ENCODE measurements at regions not wholly inside any gene's neighbourhood (a gene's known extent, or its start where the extent isn't known, plus 50 kb on each side); places are given as distances from the start of the nearest gene placed in this dataset.

GRCh38 chr4:91830681-91831395, 472.9 kb upstream of the GRID2 start:
- no peaks in the 10 kb centered on the region for H4K20me1 ChIP-seq (ENCODE audit: control insufficient read depth, extremely low read depth, insufficient read depth, low read length)
- no peak for TF ChIP-seq CTCF (conservative IDR thresholded peaks at IDR 0.05 in 1 of 2, IDR thresholded peaks at IDR 0.05 in 1 of 2; ENCODE audit: low read depth in 1 of 2, low read length in 2 of 2)
- no peak for TF ChIP-seq EZH2 (IDR thresholded peaks at IDR 0.05; ENCODE audit: low read length, missing control alignments)
- H3K27me3 ChIP-seq (ENCODE audit: control insufficient read depth, insufficient read depth, low read length): no peaks in the 10 kb centered on the region
- peak in 1 of 2 donors; percentile 13 for DNase-seq (ENCODE audit: low read depth in 2 of 2)
- no peaks in the 10 kb centered on the region for H3K79me2 ChIP-seq (ENCODE audit: control insufficient read depth, insufficient read depth, low read length)
- H3K36me3 ChIP-seq (ENCODE audit: control insufficient read depth, insufficient read depth, low read length): no peaks in the 10 kb centered on the region
- H3K9me3 ChIP-seq (ENCODE audit: control insufficient read depth, insufficient read depth, low read depth, low read length): no peaks in the 10 kb centered on the region
- H3K9ac ChIP-seq (ENCODE audit: insufficient read depth, low read length): no peak overlapping the region
- no peak overlapping the region for H3K27ac ChIP-seq (ENCODE audit: insufficient read depth, low read length)
- H3K4me3 ChIP-seq (replicated peaks in 1 of 4; ENCODE audit: control extremely low read depth in 1 of 4, insufficient read depth in 1 of 4, low read depth in 3 of 4, low read length in 4 of 4): no peak overlapping the region
- H2AFZ ChIP-seq (ENCODE audit: low read length): no peak overlapping the region
- H3K4me2 ChIP-seq (ENCODE audit: extremely low read depth, insufficient read depth, low read length): no peak overlapping the region
- no peaks in the 10 kb centered on the region for H3K4me1 ChIP-seq (ENCODE audit: control insufficient read depth, extremely low read depth, insufficient read depth, low read length)

GRCh38 chr4:91837608-91838029, 466.1 kb upstream of the GRID2 start:
- Histone ChIP-seq H3K27ac (ENCODE audit: insufficient read depth, low read length) (no peak overlapping the region), H3K27me3 (ENCODE audit: control insufficient read depth, insufficient read depth, low read length) (no peaks in the 10 kb centered on the region), H3K9me3 (ENCODE audit: control insufficient read depth, insufficient read depth, low read depth, low read length) (no peaks in the 10 kb centered on the region), H3K9ac (ENCODE audit: insufficient read depth, low read length) (no peak overlapping the region), H3K4me3 (replicated peaks in 1 of 4; ENCODE audit: control extremely low read depth in 1 of 4, insufficient read depth in 1 of 4, low read depth in 3 of 4, low read length in 4 of 4) (no peak overlapping the region), H3K36me3 (ENCODE audit: control insufficient read depth, insufficient read depth, low read length) (no peaks in the 10 kb centered on the region), H4K20me1 (ENCODE audit: control insufficient read depth, extremely low read depth, insufficient read depth, low read length) (no peaks in the 10 kb centered on the region), H2AFZ (ENCODE audit: low read length) (no peak overlapping the region), H3K79me2 (ENCODE audit: control insufficient read depth, insufficient read depth, low read length) (no peaks in the 10 kb centered on the region), H3K4me1 (ENCODE audit: control insufficient read depth, extremely low read depth, insufficient read depth, low read length) (no peaks in the 10 kb centered on the region), H3K4me2 (ENCODE audit: extremely low read depth, insufficient read depth, low read length) (no peak overlapping the region)
- TF ChIP-seq EZH2 (IDR thresholded peaks at IDR 0.05; ENCODE audit: low read length, missing control alignments) (no peak), CTCF (conservative IDR thresholded peaks at IDR 0.05 in 1 of 2, IDR thresholded peaks at IDR 0.05 in 1 of 2; ENCODE audit: low read depth in 1 of 2, low read length in 2 of 2) (no peak)
- peak; percentile 0 to 81 for DNase-seq (ENCODE audit: low read depth in 2 of 2)

- Histone ChIP-seq H3K27ac (ENCODE audit: insufficient read depth, low read length) (no peak overlapping the region), H3K4me3 (replicated peaks in 1 of 4; ENCODE audit: control extremely low read depth in 1 of 4, insufficient read depth in 1 of 4, low read depth in 3 of 4, low read length in 4 of 4) (no peak overlapping the region)
These were observed 465.4 kb upstream of the GRID2 start for GRCh38 chr4:91838181-91838861.

More at GRCh38 chr4:91838181-91838861, 465.4 kb upstream of the GRID2 start:
- TF ChIP-seq EZH2 (IDR thresholded peaks at IDR 0.05; ENCODE audit: low read length, missing control alignments) (no peak), CTCF (conservative IDR thresholded peaks at IDR 0.05 in 1 of 2, IDR thresholded peaks at IDR 0.05 in 1 of 2; ENCODE audit: low read depth in 1 of 2, low read length in 2 of 2) (no peak)
- no peaks in the 10 kb centered on the region for H3K36me3 ChIP-seq (ENCODE audit: control insufficient read depth, insufficient read depth, low read length)
- H3K9ac ChIP-seq (ENCODE audit: insufficient read depth, low read length): no peak overlapping the region
- H3K27me3 ChIP-seq (ENCODE audit: control insufficient read depth, insufficient read depth, low read length): no peaks in the 10 kb centered on the region
- no peaks in the 10 kb centered on the region for H3K4me1 ChIP-seq (ENCODE audit: control insufficient read depth, extremely low read depth, insufficient read depth, low read length)
- no peak overlapping the region for H2AFZ ChIP-seq (ENCODE audit: low read length)
- H3K9me3 ChIP-seq (ENCODE audit: control insufficient read depth, insufficient read depth, low read depth, low read length): no peaks in the 10 kb centered on the region
- no peak for DNase-seq (ENCODE audit: low read depth in 2 of 2)
- no peak overlapping the region for H3K4me2 ChIP-seq (ENCODE audit: extremely low read depth, insufficient read depth, low read length)
- no peaks in the 10 kb centered on the region for H3K79me2 ChIP-seq (ENCODE audit: control insufficient read depth, insufficient read depth, low read length)
- no peaks in the 10 kb centered on the region for H4K20me1 ChIP-seq (ENCODE audit: control insufficient read depth, extremely low read depth, insufficient read depth, low read length)
